ENCODE measurements at regions not wholly inside any gene's neighbourhood (a gene's known extent, or its start where the extent isn't known, plus 50 kb on each side); places are given as distances from the start of the nearest gene placed in this dataset.

DNA sequence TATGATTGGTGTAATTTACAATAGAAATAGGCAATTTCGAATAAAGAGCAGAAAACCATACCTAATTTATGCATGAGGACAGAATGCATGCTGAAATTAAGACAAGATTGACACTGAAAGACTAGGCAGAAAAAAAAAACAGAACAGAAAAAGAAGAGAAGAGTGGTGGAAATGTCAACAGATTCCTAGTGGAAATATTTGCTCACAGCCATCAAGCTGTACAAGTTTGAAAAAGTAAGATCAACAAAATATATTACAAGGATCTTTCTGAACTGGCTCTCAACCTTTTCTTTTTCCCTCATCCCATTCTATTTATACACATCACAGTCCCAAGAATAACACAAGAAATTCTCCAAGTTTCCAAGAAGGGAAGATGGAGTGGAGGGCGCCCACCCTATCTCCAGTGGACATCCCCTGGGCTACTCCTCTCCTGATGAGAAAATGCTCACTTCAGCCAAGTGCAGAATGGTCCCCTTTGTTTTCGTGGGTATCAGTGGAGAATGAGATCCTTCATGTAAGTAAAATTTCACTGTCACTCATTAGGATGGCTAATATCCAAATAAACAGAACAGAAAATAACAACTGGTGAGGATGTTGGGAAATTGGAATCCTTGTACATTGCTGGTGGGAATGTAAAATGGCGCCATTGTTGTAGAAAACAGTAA is 51.0 kb upstream of the ZNF532 start:
- peaks cover 0 to 24% (median 4%) of the 10 kb centered on the region in 4 donors for H3K4me1 ChIP-seq
- peak overlapping the region; percentile 52 for H3K27ac ChIP-seq
- TF ChIP-seq, protein P1, sequence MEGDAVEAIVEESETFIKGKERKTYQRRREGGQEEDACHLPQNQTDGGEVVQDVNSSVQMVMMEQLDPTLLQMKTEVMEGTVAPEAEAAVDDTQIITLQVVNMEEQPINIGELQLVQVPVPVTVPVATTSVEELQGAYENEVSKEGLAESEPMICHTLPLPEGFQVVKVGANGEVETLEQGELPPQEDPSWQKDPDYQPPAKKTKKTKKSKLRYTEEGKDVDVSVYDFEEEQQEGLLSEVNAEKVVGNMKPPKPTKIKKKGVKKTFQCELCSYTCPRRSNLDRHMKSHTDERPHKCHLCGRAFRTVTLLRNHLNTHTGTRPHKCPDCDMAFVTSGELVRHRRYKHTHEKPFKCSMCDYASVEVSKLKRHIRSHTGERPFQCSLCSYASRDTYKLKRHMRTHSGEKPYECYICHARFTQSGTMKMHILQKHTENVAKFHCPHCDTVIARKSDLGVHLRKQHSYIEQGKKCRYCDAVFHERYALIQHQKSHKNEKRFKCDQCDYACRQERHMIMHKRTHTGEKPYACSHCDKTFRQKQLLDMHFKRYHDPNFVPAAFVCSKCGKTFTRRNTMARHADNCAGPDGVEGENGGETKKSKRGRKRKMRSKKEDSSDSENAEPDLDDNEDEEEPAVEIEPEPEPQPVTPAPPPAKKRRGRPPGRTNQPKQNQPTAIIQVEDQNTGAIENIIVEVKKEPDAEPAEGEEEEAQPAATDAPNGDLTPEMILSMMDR (IDR thresholded peaks at IDR 0.05) = no peak
- no peaks in the 10 kb centered on the region for H3K9me3 ChIP-seq
- intact Hi-C loops (cut with DNase I; ENCODE audit: low total_unique reads) = no loop called here
- H3K27me3 ChIP-seq = no peaks in the 10 kb centered on the region
- DNase-seq = no peak
- H3K4me3 ChIP-seq = no peak overlapping the region
- no peaks in the 10 kb centered on the region for H3K36me3 ChIP-seq

DNA sequence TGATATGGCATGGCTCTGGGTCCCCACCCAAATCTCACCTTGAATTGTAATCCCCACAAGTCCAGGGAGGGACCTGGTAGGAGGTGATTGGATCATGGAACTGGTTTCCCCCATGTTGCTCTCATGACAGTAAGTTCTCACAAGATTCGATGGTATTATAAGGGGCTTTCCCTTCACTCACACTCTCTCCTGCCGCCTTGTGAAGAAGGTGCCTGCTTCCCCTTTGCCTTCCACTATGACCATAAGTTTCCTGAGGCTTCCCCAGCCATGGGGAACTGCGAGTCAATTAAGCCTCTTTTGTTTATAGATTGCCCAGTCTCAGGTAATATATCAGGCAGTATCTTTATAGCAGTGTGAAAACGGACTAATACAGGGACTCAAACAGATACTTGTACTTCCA is 50.4 kb upstream of the ZNF532 start:
- intact Hi-C loops (cut with DNase I; ENCODE audit: low total_unique reads) = no loop called here
- TF ChIP-seq, protein P1 (IDR thresholded peaks at IDR 0.05) = no peak
- no peaks in the 10 kb centered on the region for H3K27me3 ChIP-seq
- H3K4me3 ChIP-seq = no peak overlapping the region
- H3K9me3 ChIP-seq = no peaks in the 10 kb centered on the region
- H3K4me1 ChIP-seq = peaks cover 0 to 24% (median 4%) of the 10 kb centered on the region in 4 donors
- H3K27ac ChIP-seq = peak overlapping the region; percentile 52
- no peak for DNase-seq
- H3K36me3 ChIP-seq = no peaks in the 10 kb centered on the region
